ENCODE measurements at regions not wholly inside any gene's neighbourhood (a gene's known extent, or its start where the extent isn't known, plus 50 kb on each side); places are given as distances from the start of the nearest gene placed in this dataset.
A peak's percentile ranks its signal among the peaks of the same experiment; 100 is the strongest.

- no peak for DNase-seq (ENCODE audit: low read depth)
These were observed 380.3 kb upstream of the RSPO3 start for GRCh38 chr6:126738146-126738545.

GRCh38 chr6:126738641-126739040 lies 379.8 kb upstream of the RSPO3 start:
- DNase-seq (ENCODE audit: low read depth): no peak

GRCh38 chr6:126743076-126743475 lies 375.4 kb upstream of the RSPO3 start:
- no peak for DNase-seq (ENCODE audit: low read depth)

- peak; percentile 5 for DNase-seq (ENCODE audit: low read depth)
These were observed 370.5 kb upstream of the RSPO3 start for GRCh38 chr6:126747728-126748540.

- no peak for DNase-seq (ENCODE audit: low read depth)
These were observed 364.9 kb upstream of the RSPO3 start for GRCh38 chr6:126753606-126754005.

- no peak for DNase-seq (ENCODE audit: low read depth)
These were observed 356.6 kb upstream of the RSPO3 start for GRCh38 chr6:126761854-126762253.

GRCh38 chr6:126764104-126764503 lies 354.4 kb upstream of the RSPO3 start:
- no peak for DNase-seq (ENCODE audit: low read depth)

- no peak for DNase-seq (ENCODE audit: low read depth)
These were observed 353.8 kb upstream of the RSPO3 start for GRCh38 chr6:126764671-126765070.

- DNase-seq (ENCODE audit: low read depth): no peak
These were observed 351.7 kb upstream of the RSPO3 start for GRCh38 chr6:126766820-126767219.

GRCh38 chr6:126767711-126768110 lies 350.8 kb upstream of the RSPO3 start:
- no peak for DNase-seq (ENCODE audit: low read depth)

GRCh38 chr6:126770176-126770575 lies 348.3 kb upstream of the RSPO3 start:
- no peak for DNase-seq (ENCODE audit: low read depth)

GRCh38 chr6:126773112-126773805 lies 345.2 kb upstream of the RSPO3 start:
- DNase-seq (ENCODE audit: low read depth): peak; percentile 27

GRCh38 chr6:126779331-126779730 lies 339.1 kb upstream of the RSPO3 start:
- no peak for DNase-seq (ENCODE audit: low read depth)

- no peak for DNase-seq (ENCODE audit: low read depth)
These were observed 336.9 kb upstream of the RSPO3 start for GRCh38 chr6:126781582-126781981.

GRCh38 chr6:126784161-126784790 lies 334.2 kb upstream of the RSPO3 start:
- DNase-seq (ENCODE audit: low read depth): no peak

GRCh38 chr6:126786262-126786661 lies 332.2 kb upstream of the RSPO3 start:
- no peak for DNase-seq (ENCODE audit: low read depth)

- DNase-seq (ENCODE audit: low read depth): no peak
These were observed 330.8 kb upstream of the RSPO3 start for GRCh38 chr6:126787635-126788034.

- DNase-seq (ENCODE audit: low read depth): no peak
These were observed 329.6 kb upstream of the RSPO3 start for GRCh38 chr6:126788861-126789365.

- DNase-seq (ENCODE audit: low read depth): no peak
These were observed 326.0 kb upstream of the RSPO3 start for GRCh38 chr6:126792340-126793085.

- DNase-seq (ENCODE audit: low read depth): no peak
These were observed 323.3 kb upstream of the RSPO3 start for GRCh38 chr6:126795161-126795560.

- peak; percentile 66 for DNase-seq (ENCODE audit: low read depth)
These were observed 320.5 kb upstream of the RSPO3 start for GRCh38 chr6:126797981-126798380.

- no peak for DNase-seq (ENCODE audit: low read depth)
These were observed 314.7 kb upstream of the RSPO3 start for GRCh38 chr6:126803769-126804168.

Data from LHCN-M2 (cell line).